A172 (cell line): ENCODE measurements at regions not wholly inside any gene's neighbourhood (a gene's known extent, or its start where the extent isn't known, plus 50 kb on each side); places are given as distances from the start of the nearest gene placed in this dataset.

Experiments
- DNase-seq: peaks from one replicate; pipeline ENCODE4 v3.0.0-alpha.2; 2015; ENCODE audit warnings: low spot score

- peak; percentile 51 for DNase-seq
Observed at GRCh38 chr14:53613404-53614253, 343.0 kb downstream of the BMP4 start.

GRCh38 chr14:53610947-53611346 lies 345.7 kb downstream of the BMP4 start:
- no peak for DNase-seq

- no peak for DNase-seq
Observed at GRCh38 chr14:53609009-53609408, 347.6 kb downstream of the BMP4 start.

GRCh38 chr14:53608369-53608768 lies 348.3 kb downstream of the BMP4 start:
- peak; percentile 45 for DNase-seq

GRCh38 chr14:53606203-53606602 lies 350.4 kb downstream of the BMP4 start:
- DNase-seq = no peak

GRCh38 chr14:53605562-53605961 lies 351.1 kb downstream of the BMP4 start:
- DNase-seq = no peak

GRCh38 chr14:53603994-53604393 lies 352.6 kb downstream of the BMP4 start:
- no peak for DNase-seq

- DNase-seq = no peak
Observed at GRCh38 chr14:53601409-53601808, 355.2 kb downstream of the BMP4 start.

GRCh38 chr14:53599221-53599945 lies 357.2 kb downstream of the BMP4 start:
- DNase-seq = no peak

GRCh38 chr14:53596853-53597525 lies 359.6 kb downstream of the BMP4 start:
- DNase-seq = no peak

- no peak for DNase-seq
Observed at GRCh38 chr14:53591816-53592215, 364.8 kb downstream of the BMP4 start.

GRCh38 chr14:53581504-53581903 lies 375.1 kb downstream of the BMP4 start:
- no peak for DNase-seq

- DNase-seq = no peak
Observed at GRCh38 chr14:53571641-53572328, 384.8 kb downstream of the BMP4 start.

- DNase-seq = no peak
Observed at GRCh38 chr14:53570411-53571387, 385.9 kb downstream of the BMP4 start.

- DNase-seq = no peak
Observed at GRCh38 chr14:53569446-53569845, 387.2 kb downstream of the BMP4 start.

- no peak for DNase-seq
Observed at GRCh38 chr14:53567236-53567780, 389.3 kb downstream of the BMP4 start.

- DNase-seq = no peak
Observed at GRCh38 chr14:53564870-53565269, 391.8 kb downstream of the BMP4 start.

- no peak for DNase-seq
Observed at GRCh38 chr14:53563628-53564027, 393.0 kb downstream of the BMP4 start.

- no peak for DNase-seq
Observed at GRCh38 chr14:53553221-53553620, 400.1 kb upstream of the DDHD1 start.

GRCh38 chr14:53551862-53552261 lies 398.7 kb upstream of the DDHD1 start:
- DNase-seq = no peak
